HG03159 (cell line): ENCODE measurements at regions not wholly inside any gene's neighbourhood (a gene's known extent, or its start where the extent isn't known, plus 50 kb on each side); places are given as distances from the start of the nearest gene placed in this dataset.
"Not testable (repeated sequence)": the region's sequence is repeated elsewhere in the genome, so short reads cannot be mapped to it uniquely, and the experiment has no call there.

Source experiments
- ATAC-seq: cut with Tn5 transposase; IDR thresholded peaks from one replicate; pipeline ENCODE4 v1.9.1; 2021; ENCODE audit warnings: mild to moderate bottlenecking, moderate library complexity; ENCODE audit not compliant: unreplicated experiment

DNA sequence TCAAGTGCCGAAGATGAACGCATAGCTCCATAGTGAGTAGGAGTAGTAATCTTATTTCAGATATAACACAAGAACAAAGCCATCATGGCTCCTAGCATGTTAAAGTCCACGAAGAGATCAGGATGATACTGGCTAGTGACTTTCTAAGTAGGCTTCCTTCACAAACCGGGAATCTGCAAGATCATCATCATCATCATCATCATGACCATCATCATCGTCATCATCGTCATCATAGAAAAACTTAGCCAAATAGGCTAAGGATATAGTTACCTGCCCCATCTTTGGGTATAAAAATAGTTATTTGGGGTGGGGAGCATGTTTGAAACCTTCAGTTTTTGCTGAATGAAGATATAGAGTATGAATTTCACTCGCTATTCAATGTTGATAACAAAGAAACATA, 57.9 kb downstream of the PYDC2 start:
- no peak for ATAC-seq

DNA sequence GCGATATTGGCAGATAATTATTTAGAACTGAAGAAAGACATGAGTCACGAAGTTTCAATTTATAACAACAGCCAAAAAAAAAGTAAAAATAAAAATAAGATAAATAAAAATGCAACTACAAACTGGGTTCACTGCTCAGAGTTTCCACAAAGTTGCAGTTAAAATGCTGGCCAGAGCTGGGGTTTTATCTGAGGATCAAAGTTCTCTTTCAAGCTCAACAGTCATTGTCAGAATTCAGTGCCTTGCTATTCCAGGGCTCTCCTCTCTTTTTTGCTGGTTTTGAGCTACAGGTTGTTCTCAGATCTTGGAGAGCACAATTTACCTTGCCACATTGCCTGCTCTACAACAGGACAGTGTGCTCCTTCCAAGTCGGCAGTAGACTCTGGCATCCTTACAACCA, 60.1 kb downstream of the PYDC2 start:
- ATAC-seq: no peak

GRCh38 chr3:191523148-191523547, 62.2 kb downstream of the PYDC2 start:
- no peak for ATAC-seq

GRCh38 chr3:191528589-191528988, 67.6 kb downstream of the PYDC2 start:
- ATAC-seq: no peak

DNA sequence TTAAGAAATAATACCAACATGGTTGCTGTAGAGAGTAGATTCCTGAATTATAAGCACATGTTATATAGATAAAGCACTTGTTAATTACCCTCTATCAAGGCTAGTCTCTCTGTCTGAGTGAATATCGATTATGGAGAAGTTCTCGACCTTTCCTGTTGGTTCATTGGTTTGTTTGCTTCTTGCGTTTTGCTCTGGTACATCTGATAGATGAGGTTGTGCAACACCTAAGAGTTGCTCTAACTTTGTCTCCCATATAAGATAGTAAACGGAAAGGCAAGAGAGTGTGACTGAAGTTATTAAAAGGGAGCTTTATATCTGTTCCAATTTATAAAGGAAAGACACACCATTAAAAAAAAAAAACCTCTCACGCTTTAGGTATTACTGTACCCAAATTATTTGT, 69.0 kb downstream of the PYDC2 start:
- no peak for ATAC-seq

- no peak for ATAC-seq
Observed at GRCh38 chr3:191531434-191531972, 70.5 kb downstream of the PYDC2 start.

GRCh38 chr3:191543018-191543417, 82.1 kb downstream of the PYDC2 start:
- ATAC-seq: no peak

- no peak for ATAC-seq
Observed at GRCh38 chr3:191543897-191544296, 82.9 kb downstream of the PYDC2 start.

DNA sequence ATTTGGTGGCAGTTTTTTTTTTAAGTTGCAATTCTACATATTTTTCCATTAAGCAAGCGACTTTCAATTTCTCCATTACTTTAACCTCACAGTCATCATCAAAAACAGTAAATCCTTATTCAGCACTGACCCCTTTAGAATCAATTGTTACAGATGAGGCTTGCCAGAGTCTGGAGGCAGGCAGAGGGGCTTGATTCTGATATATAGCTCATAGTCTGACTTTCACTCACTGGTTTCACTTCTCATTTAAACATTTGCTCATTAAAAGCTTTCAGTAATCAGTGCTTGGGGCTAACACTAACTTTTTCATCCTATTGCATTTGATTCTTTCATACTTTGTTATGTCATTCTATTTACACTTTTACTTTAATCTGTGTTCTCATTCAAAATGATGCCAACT, 88.4 kb downstream of the PYDC2 start:
- peak; percentile 84 for ATAC-seq

DNA sequence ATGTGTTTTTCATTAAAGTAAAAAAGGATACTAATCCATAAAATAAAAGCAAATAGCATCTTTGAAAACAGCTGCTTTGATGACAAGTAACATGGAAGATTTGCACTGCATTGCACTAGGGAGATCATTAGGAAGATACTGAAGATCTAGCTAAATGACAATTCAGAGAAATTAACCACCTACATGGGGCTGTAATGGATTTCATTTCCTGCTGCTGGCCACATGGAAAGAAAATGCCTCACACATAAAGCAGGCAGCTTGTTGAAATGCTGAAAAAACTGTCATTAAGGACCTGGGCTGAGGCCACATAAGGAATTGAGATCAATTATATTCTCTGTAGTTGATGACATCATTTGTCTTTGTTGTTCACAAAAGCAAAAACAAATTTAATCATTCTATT, 94.1 kb downstream of the PYDC2 start:
- ATAC-seq: no peak

- ATAC-seq: no peak
Observed at GRCh38 chr3:191557322-191557721, 96.4 kb downstream of the PYDC2 start.

GRCh38 chr3:191563722-191564121, 102.8 kb downstream of the PYDC2 start:
- ATAC-seq: no peak

DNA sequence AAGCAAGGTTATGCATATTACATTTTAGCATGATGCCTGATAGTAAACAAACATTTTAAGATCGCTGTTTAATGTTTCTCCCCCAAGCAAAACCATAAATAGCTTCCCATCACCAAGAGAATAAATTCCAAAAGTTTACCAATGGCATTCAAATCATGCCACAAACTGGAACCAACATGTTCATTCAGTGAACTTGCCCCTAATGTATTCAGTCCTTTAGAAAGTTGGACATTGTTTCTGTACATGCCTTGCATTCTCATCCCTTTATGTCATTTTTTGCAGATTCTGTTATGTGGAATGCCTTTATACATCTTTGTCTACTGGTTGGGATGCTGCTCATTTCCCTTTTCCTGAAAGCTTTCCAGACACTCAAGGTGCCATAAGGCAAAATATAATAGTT, 105.5 kb downstream of the PYDC2 start:
- no peak for ATAC-seq

GRCh38 chr3:191568206-191568605, 107.2 kb downstream of the PYDC2 start:
- ATAC-seq: no peak

GRCh38 chr3:191592105-191592504, 131.1 kb downstream of the PYDC2 start:
- no peak for ATAC-seq

DNA sequence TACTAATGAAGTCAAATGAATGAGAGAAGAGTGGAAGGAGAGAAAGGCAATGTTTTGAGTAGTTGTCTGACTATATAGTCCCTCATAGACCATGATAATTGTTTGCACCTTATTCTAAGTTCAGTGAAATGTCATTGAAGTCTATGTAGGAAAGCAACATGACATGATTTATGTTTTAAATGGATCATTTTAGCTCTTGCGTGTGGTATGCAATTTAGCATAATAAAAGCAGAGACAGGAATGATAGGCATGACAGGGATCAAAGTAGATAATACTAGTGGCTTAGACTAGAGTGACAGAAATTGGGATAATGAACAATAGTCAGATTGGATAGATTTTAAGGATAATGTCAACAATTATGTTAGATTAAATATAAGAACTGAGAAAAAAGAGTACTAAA, 132.5 kb downstream of the PYDC2 start:
- no peak for ATAC-seq

- ATAC-seq: not testable (repeated sequence)
Observed at GRCh38 chr3:191615511-191615910, 154.5 kb downstream of the PYDC2 start.

DNA sequence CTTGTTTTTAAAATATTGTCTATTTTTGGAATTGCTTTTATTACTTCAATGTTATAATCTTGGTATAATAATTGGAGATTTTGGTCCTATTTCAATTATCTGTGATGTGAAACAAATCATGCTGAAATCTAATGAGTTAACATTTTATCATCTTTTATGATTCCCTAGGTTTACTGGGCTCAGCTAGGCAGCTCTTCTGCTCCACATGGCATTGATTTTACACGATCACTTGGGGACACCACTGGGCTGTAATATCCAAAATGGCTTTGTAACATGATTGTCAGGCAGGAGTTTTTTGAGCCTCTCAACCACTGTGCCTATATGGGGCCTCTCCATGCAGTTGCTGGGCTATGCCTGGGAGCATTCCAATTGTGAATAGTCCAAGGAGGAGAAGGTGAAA, 163.3 kb downstream of the PYDC2 start:
- ATAC-seq: no peak

DNA sequence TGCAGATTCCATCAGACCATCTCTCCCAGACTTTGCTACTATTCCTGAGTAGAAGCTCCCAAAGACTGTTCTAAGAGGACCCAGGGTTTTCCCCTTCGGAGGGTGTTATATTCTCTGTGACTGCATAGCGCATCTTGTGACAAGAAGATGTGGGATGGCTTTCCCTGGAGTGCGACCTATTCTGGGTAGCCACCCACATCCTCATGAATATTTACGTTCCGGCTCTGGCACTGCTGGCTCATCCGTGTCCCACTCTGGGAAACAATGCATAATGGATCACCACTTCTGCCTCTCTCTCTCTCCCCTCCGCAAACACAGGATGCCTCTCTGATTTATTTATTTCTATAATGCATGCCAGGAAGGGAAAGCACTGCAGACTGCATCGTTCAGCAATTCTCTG, 166.1 kb downstream of the PYDC2 start:
- ATAC-seq: no peak

GRCh38 chr3:191628571-191628970, 167.6 kb downstream of the PYDC2 start:
- no peak for ATAC-seq

DNA sequence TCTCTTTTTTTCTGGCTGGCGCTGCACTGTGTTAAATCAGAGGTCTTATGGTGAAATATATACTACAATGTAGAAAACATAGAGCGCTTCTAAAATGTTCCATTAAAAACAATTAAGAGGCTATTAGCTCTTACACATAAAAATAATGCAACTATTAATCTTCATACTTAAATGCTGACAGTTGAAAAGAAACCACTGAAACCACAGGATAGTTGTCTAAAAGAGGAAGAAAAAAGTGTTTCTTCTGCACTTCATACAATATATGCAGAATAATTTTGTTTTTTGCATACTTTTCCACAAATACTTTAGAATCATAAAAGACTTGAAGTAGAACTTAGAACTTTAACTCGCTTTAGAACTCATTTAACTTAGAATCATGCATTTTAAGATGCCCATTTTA, 170.5 kb downstream of the PYDC2 start:
- ATAC-seq: no peak

- no peak for ATAC-seq
Observed at GRCh38 chr3:191634902-191635301, 173.9 kb downstream of the PYDC2 start.

- no peak for ATAC-seq
Observed at GRCh38 chr3:191637611-191638010, 176.6 kb downstream of the PYDC2 start.

- no peak for ATAC-seq
Observed at GRCh38 chr3:191641789-191642188, 180.8 kb downstream of the PYDC2 start.
